ENCODE measurements at regions not wholly inside any gene's neighbourhood (a gene's known extent, or its start where the extent isn't known, plus 50 kb on each side); places are given as distances from the start of the nearest gene placed in this dataset.

DNA sequence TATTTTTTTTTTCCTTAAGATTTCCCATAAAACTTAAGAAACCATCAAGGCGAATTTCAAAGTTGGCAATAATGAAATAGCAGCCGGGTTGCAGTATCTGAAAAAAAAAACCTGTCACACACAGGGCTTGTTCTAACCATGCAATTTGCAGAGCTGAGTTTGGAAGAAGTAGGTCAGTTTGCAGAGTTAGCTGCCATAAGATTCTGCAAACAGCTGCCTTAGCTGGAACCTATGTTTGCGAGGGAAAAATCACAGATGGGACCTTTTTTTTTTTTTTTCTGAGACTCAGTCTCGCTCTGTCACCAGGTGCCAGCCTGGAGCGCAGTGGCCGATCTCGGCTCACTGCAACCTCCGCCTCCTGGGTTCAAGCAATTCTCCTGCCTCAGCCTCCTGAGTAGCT is 98.5 kb upstream of the HS3ST4 start:
- H3K9ac ChIP-seq (ENCODE audit: low read depth, low read length), result no peak overlapping the region
- intact Hi-C loops (cut with micrococcal nuclease) (no loop called here), dilution Hi-C loops (cut with HindIII; ENCODE audit: low sequenced_read_pairs, unreplicated experiment) (no loop called here), in situ Hi-C loops (cut with MboI; ENCODE audit: low sequenced_read_pairs) (no loop called here)
- no peak overlapping the region for H3K4ac ChIP-seq (ENCODE audit: low read depth, low read length)
- no peak overlapping the region for H3K23ac ChIP-seq (ENCODE audit: low read depth, low read length)
- H2AK9ac ChIP-seq (replicated peaks; ENCODE audit: low read depth, low read length, poor library complexity), result no peak overlapping the region
- no peak overlapping the region for H3K14ac ChIP-seq (replicated peaks; ENCODE audit: low read depth, low read length)
- H3K56ac ChIP-seq (ENCODE audit: extremely low read depth, insufficient read depth, low read length), result no peak overlapping the region
- ChIA-PET CTCF (no interaction called here), POLR2A (ENCODE audit: unreplicated experiment) (no interaction called here)
- H3K27ac ChIP-seq (ENCODE audit: insufficient read depth, low read length), result no peak overlapping the region
- H2BK20ac ChIP-seq (ENCODE audit: low read depth, low read length), result no peak overlapping the region
- H2BK5ac ChIP-seq (ENCODE audit: low read depth, low read length, poor library complexity, severe bottlenecking), result no peak overlapping the region
- no peaks in the 10 kb centered on the region for H3K36me3 ChIP-seq (ENCODE audit: control insufficient read depth, insufficient read depth, low read length)
- H2BK15ac ChIP-seq (ENCODE audit: low read depth, low read length), result no peak overlapping the region
- no peak overlapping the region for H4K8ac ChIP-seq (ENCODE audit: low read depth in 2 of 2, low read length in 2 of 2)
- H4K5ac ChIP-seq (ENCODE audit: low read depth, low read length), result no peak overlapping the region
- H3K9me1 ChIP-seq (ENCODE audit: insufficient read depth, low read length), result no peaks in the 10 kb centered on the region
- DNase-seq (no peak), ATAC-seq (ENCODE audit: low read depth) (no peak)
- H3K4me3 ChIP-seq (ENCODE audit: insufficient read depth, low read depth, low read length), result no peak overlapping the region
- H2AK5ac ChIP-seq (ENCODE audit: low read depth, low read length), result no peak overlapping the region
- no peak overlapping the region for H4K91ac ChIP-seq (ENCODE audit: insufficient read depth, low read depth, low read length)
- BruUV-seq (replicated peaks), result no TSS peak
- no peak overlapping the region for H3K18ac ChIP-seq (ENCODE audit: low read depth, low read length)
- WGBS, 2 experiments (ENCODE audit: extremely low coverage in 2 of 2, insufficient read length in 1 of 2), result 83% methylated on average over 1 of the region's 8 CpGs; no CpG with 5 or more reads in 1 of the 2 experiments
- peaks cover 4% of the 10 kb centered on the region for H3K9me3 ChIP-seq (ENCODE audit: control insufficient read depth, insufficient read depth, low read length)
- no peaks in the 10 kb centered on the region for H3K79me1 ChIP-seq (ENCODE audit: low read depth in 1 of 2, low read length in 2 of 2)
- no peak overlapping the region for H3K4me2 ChIP-seq (ENCODE audit: low read depth, low read length)
- H3K27me3 ChIP-seq (ENCODE audit: control insufficient read depth, insufficient read depth, low read length), result no peaks in the 10 kb centered on the region
- H2AFZ ChIP-seq (replicated peaks; ENCODE audit: low read length, poor library complexity), result no peak overlapping the region
- no peaks in the 10 kb centered on the region for H4K20me1 ChIP-seq (ENCODE audit: insufficient read depth, low read length)
- no peak overlapping the region for H2BK120ac ChIP-seq (ENCODE audit: low read depth, low read length)
- TF ChIP-seq CEBPB (IDR thresholded peaks at IDR 0.05; ENCODE audit: low read depth, low read length) (no peak), POLR2A (IDR thresholded peaks at IDR 0.05; ENCODE audit: low read depth, low read length) (no peak), FOS (IDR thresholded peaks at IDR 0.05; ENCODE audit: low read depth, low read length) (no peak), CHD1 (IDR thresholded peaks at IDR 0.05; ENCODE audit: low read depth, low read length) (no peak), MXI1 (IDR thresholded peaks at IDR 0.05; ENCODE audit: borderline replicate concordance, low read depth, low read length) (no peak)
- no peaks in the 10 kb centered on the region for H3K4me1 ChIP-seq (ENCODE audit: control insufficient read depth, insufficient read depth, low read length)
